Osteoblast (primary cell): ENCODE measurements at regions not wholly inside any gene's neighbourhood (a gene's known extent, or its start where the extent isn't known, plus 50 kb on each side); places are given as distances from the start of the nearest gene placed in this dataset.

ENCODE experiments used
- DNase-seq: peaks from one replicate; pipeline ENCODE4 v3.0.0; 2011; ENCODE audit warnings: low spot score, mixed read lengths; ENCODE audit not compliant: insufficient read length; ENCODE audit errors: missing footprints
- H2AFZ ChIP-seq: 2 replicates; pipeline ENCODE4 v1.6.0; 2011; ENCODE audit warnings: mild to moderate bottlenecking, low read length
- H3K27ac ChIP-seq: 2 replicates; pipeline ENCODE4 v1.5.1; 2011; ENCODE audit warnings: mild to moderate bottlenecking, low read depth, low read length, moderate library complexity
- H3K27me3 ChIP-seq: 2 replicates; pipeline ENCODE4 v1.6.0; 2012; ENCODE audit warnings: mild to moderate bottlenecking, control low read depth, inconsistent platforms, low read length, moderate library complexity; ENCODE audit not compliant: insufficient read depth
- H3K36me3 ChIP-seq: 2 replicates; pipeline ENCODE4 v1.5.1; 2011; ENCODE audit warnings: mild to moderate bottlenecking, low read length, control low read depth, moderate library complexity; ENCODE audit not compliant: insufficient read depth
- H3K4me1 ChIP-seq: 2 replicates; pipeline ENCODE4 v1.5.1; 2011; ENCODE audit warnings: mild to moderate bottlenecking, low read length, control low read depth, moderate library complexity; ENCODE audit not compliant: insufficient read depth
- H3K4me2 ChIP-seq: 2 replicates; pipeline ENCODE4 v1.6.0; 2011; ENCODE audit warnings: mild to moderate bottlenecking, low read length; ENCODE audit not compliant: insufficient read depth
- H3K4me3 ChIP-seq: fragments of 200-600 bp; sonication (generic); 3 replicates; pipeline ENCODE4 v1.5.1; 2012; ENCODE audit warnings: mild to moderate bottlenecking, low read length, inconsistent platforms; ENCODE audit not compliant: insufficient read depth
- H3K79me2 ChIP-seq: 2 replicates; pipeline ENCODE4 v1.6.0; 2012; ENCODE audit warnings: mild to moderate bottlenecking, low read length, control low read depth, inconsistent platforms; ENCODE audit not compliant: insufficient read depth
- H3K9me3 ChIP-seq: 2 replicates; pipeline ENCODE4 v1.5.1; 2011; ENCODE audit warnings: low read depth, low read length, control low read depth
- H4K20me1 ChIP-seq: 2 replicates; pipeline ENCODE4 v1.6.0; 2012; ENCODE audit warnings: mild to moderate bottlenecking, low read length, control low read depth; ENCODE audit not compliant: insufficient read depth
- CTCF ChIP-seq: IDR thresholded peaks from 2 replicates; pipeline ENCODE4 v1.5.1; 2011; ENCODE audit warnings: mild to moderate bottlenecking, low read depth, low read length, moderate library complexity; ENCODE audit errors: extremely low read depth

- Histone ChIP-seq H3K9me3 (no peaks in the 10 kb centered on the region), H3K4me1 (peaks cover 8% of the 10 kb centered on the region), H3K4me2 (no peak overlapping the region), H4K20me1 (no peaks in the 10 kb centered on the region), H3K79me2 (no peaks in the 10 kb centered on the region), H3K4me3 (no peak overlapping the region), H3K27me3 (peaks cover 9% of the 10 kb centered on the region), H3K36me3 (no peaks in the 10 kb centered on the region), H2AFZ (no peak overlapping the region), H3K27ac (no peak overlapping the region)
- TF ChIP-seq CTCF: no peak
- no peak for DNase-seq
These were observed 127.0 kb upstream of the SNX19 start for GRCh38 chr11:131043251-131043650.

GRCh38 chr11:131044851-131045250 lies 128.6 kb upstream of the SNX19 start:
- Histone ChIP-seq H3K4me1 (peaks cover 8% of the 10 kb centered on the region), H4K20me1 (no peaks in the 10 kb centered on the region), H3K79me2 (no peaks in the 10 kb centered on the region), H3K27ac (no peak overlapping the region), H2AFZ (no peak overlapping the region), H3K27me3 (peaks cover 16% of the 10 kb centered on the region), H3K4me2 (no peak overlapping the region), H3K36me3 (no peaks in the 10 kb centered on the region), H3K4me3 (no peak overlapping the region), H3K9me3 (peaks cover 2% of the 10 kb centered on the region)
- no peak for DNase-seq
- TF ChIP-seq CTCF: no peak

- no peak overlapping the region for H3K4me3 ChIP-seq
- peaks cover 2% of the 10 kb centered on the region for H3K9me3 ChIP-seq
- no peaks in the 10 kb centered on the region for H3K36me3 ChIP-seq
- no peak for DNase-seq
- no peak overlapping the region for H3K27ac ChIP-seq
- no peak for TF ChIP-seq CTCF
- no peaks in the 10 kb centered on the region for H4K20me1 ChIP-seq
- no peak overlapping the region for H3K4me2 ChIP-seq
- peaks cover 37% of the 10 kb centered on the region for H3K27me3 ChIP-seq
- H3K79me2 ChIP-seq: no peaks in the 10 kb centered on the region
- no peak overlapping the region for H2AFZ ChIP-seq
- H3K4me1 ChIP-seq: no peaks in the 10 kb centered on the region
These were observed 136.1 kb upstream of the SNX19 start for GRCh38 chr11:131052367-131052766.

GRCh38 chr11:131056036-131056435 lies 139.8 kb upstream of the SNX19 start:
- Histone ChIP-seq H2AFZ (no peak overlapping the region), H3K4me2 (no peak overlapping the region), H4K20me1 (no peaks in the 10 kb centered on the region), H3K27me3 (peaks cover 30% of the 10 kb centered on the region), H3K4me3 (no peak overlapping the region), H3K4me1 (no peaks in the 10 kb centered on the region), H3K9me3 (no peaks in the 10 kb centered on the region), H3K27ac (no peak overlapping the region), H3K36me3 (no peaks in the 10 kb centered on the region), H3K79me2 (no peaks in the 10 kb centered on the region)
- TF ChIP-seq CTCF: no peak
- DNase-seq: no peak
